Right lobe of liver (tissue), 4 donors: ENCODE measurements at regions not wholly inside any gene's neighbourhood (a gene's known extent, or its start where the extent isn't known, plus 50 kb on each side); places are given as distances from the start of the nearest gene placed in this dataset.

Experiments
- CTCF ChIP-seq, 4 donors: fragments of 200-600 bp in 3 of 4; fragments of 450-650 bp in 1 of 4; IDR thresholded peaks; one replicate each; pipeline versions ENCODE4 v1.5.1 to v1.8.0; 2016 to 2022; ENCODE audit warnings: antibody characterized with exemption in 4 of 4, mild to moderate bottlenecking in 2 of 4
- POLR2A ChIP-seq: fragments of 450-650 bp; IDR thresholded peaks from one replicate; pipeline ENCODE4 v1.6.1; 2017; ENCODE audit warnings: antibody characterized with exemption, mild to moderate bottlenecking
- donor health status: DM: no; HTN: no; CAD: no.
- donor health status: DM: no; HTN: no; CAD: no.
- donor health status: DM: no; HTN: yes; CAD: no.

- TF ChIP-seq CTCF (IDR thresholded peaks at IDR 0.05) (no peak), POLR2A (no peak)
Measured at GRCh38 chr10:121032460-121032859, 181.3 kb downstream of the WDR11 start.
